T-helper 2 cell treated with Interferon-gamma antibody and Interleukin-4, amounts not matched to agents 5 μg/mL and 100 μg/mL, for 36 hours (primary cell): ENCODE measurements at regions not wholly inside any gene's neighbourhood (a gene's known extent, or its start where the extent isn't known, plus 50 kb on each side); places are given as distances from the start of the nearest gene placed in this dataset.
"Not testable (repeated sequence)": the region's sequence is repeated elsewhere in the genome, so short reads cannot be mapped to it uniquely, and the experiment has no call there.

Experiments
- DNase-seq: peaks from one replicate; pipeline ENCODE4 v3.0.0; 2021; ENCODE audit warnings: low spot score
- H3K27ac Mint-ChIP-seq: one replicate; pipeline ENCODE4 v1.8.0; 2021; ENCODE audit warnings: mild to moderate bottlenecking, mixed read lengths
- H3K27me3 Mint-ChIP-seq: one replicate; pipeline ENCODE4 v1.8.0; 2021; ENCODE audit warnings: low read depth, mixed read lengths
- H3K36me3 Mint-ChIP-seq: one replicate; pipeline ENCODE4 v1.8.0; 2021; ENCODE audit warnings: low read depth, mixed read lengths
- H3K4me1 Mint-ChIP-seq: one replicate; pipeline ENCODE4 v1.8.0; 2021; ENCODE audit warnings: low read depth, mixed read lengths
- H3K4me3 Mint-ChIP-seq: one replicate; pipeline ENCODE4 v1.8.0; 2022; ENCODE audit warnings: mild to moderate bottlenecking, moderate library complexity, mixed read lengths
- H3K9me3 Mint-ChIP-seq: one replicate; pipeline ENCODE4 v1.8.0; 2021; ENCODE audit warnings: mixed read lengths

- no peaks in the 10 kb centered on the region for H3K4me1 Mint-ChIP-seq
- H3K27me3 Mint-ChIP-seq: no peaks in the 10 kb centered on the region
- H3K36me3 Mint-ChIP-seq: no peaks in the 10 kb centered on the region
- H3K27ac Mint-ChIP-seq: no peak overlapping the region
- H3K9me3 Mint-ChIP-seq: peaks cover 3% of the 10 kb centered on the region
- H3K4me3 Mint-ChIP-seq: no peak overlapping the region
- no peak for DNase-seq
Measured at GRCh38 chr10:21036757-21037156, 139.6 kb upstream of the NEBL start.

DNA sequence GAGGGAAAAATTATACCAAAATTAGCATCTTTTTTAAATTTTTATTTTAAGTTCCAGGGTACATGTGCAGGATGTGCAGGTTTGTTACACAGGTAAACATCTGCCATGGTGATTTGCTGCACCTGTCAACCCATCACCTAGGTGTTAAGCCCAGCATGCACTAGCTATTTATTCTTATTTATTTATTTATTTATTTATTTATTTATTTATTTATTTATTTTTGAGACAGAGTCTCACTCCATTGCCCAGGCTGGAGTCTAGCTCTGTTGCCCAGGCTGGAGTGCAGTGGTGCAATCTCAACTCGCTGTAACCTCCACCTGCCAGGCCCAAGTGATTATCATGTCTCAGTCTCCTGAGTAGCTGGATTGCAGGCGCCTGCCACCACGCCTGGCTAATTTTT is 137.7 kb upstream of the NEBL start:
- not testable (repeated sequence) for H3K9me3 Mint-ChIP-seq, H3K27ac Mint-ChIP-seq, H3K36me3 Mint-ChIP-seq, H3K27me3 Mint-ChIP-seq, H3K4me1 Mint-ChIP-seq, H3K4me3 Mint-ChIP-seq, DNase-seq

- DNase-seq: no peak
- Mint-ChIP-seq H3K9me3 (peaks cover 4% of the 10 kb centered on the region), H3K4me3 (no peak overlapping the region), H3K27me3 (no peaks in the 10 kb centered on the region), H3K27ac (no peak overlapping the region), H3K4me1 (no peaks in the 10 kb centered on the region), H3K36me3 (no peaks in the 10 kb centered on the region)
Measured at GRCh38 chr10:21034241-21034640, 137.1 kb upstream of the NEBL start.

GRCh38 chr10:21032587-21033319 is 135.6 kb upstream of the NEBL start:
- Mint-ChIP-seq H3K4me1 (no peaks in the 10 kb centered on the region), H3K36me3 (no peaks in the 10 kb centered on the region), H3K4me3 (no peak overlapping the region), H3K27ac (no peak overlapping the region), H3K27me3 (no peaks in the 10 kb centered on the region), H3K9me3 (peaks cover 4% of the 10 kb centered on the region)
- no peak for DNase-seq

DNA sequence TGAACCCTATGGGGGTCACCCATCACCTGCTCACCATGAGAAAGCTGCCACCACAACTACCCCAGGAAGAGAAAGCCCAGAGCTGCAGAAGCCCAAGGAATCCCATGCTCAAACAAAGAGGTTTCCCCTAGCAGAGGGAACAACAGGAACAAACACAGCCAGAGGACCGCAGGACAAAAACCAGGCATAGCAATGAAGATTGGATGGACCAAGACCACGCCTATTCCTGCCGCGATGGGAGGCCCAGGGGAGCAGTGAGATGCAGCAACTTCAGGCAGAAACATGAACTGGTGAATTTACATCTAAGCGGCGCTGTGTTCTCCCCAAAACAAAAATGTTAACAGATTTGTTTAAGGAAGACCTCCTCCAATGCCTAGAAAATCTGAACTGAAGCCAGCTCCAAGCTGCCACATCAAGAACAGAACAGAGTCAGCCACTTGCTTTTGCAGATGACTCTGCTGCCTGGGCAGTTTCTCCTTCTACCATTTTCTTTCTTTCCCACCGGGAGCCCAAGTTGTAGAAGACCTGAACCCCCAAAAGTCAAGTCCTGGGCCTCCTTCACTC is 134.2 kb upstream of the NEBL start:
- Mint-ChIP-seq H3K36me3 (no peaks in the 10 kb centered on the region), H3K4me1 (no peaks in the 10 kb centered on the region), H3K27me3 (no peaks in the 10 kb centered on the region), H3K4me3 (no peak overlapping the region), H3K9me3 (peaks cover 4% of the 10 kb centered on the region), H3K27ac (no peak overlapping the region)
- DNase-seq: no peak

DNA sequence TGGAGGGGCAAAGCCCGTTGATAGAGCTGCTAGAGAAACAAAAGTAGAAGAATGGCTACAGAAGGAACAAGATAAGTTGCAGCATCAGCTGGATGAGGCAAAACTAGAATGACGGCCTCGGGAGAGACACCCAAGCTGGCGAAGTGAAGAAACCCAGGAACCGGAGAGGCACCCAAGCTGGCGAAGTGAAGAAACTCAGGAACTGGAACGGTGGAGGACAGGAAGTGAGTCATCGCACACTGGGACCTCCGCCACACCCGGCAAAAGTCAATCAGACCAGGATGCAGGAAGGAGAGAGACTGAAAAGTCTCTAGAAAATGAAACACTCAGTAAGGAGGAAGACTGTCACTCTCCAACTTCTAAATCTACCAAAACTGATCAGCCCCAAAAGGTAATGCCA is 133.0 kb upstream of the NEBL start:
- Mint-ChIP-seq H3K36me3 (no peaks in the 10 kb centered on the region), H3K27ac (no peak overlapping the region), H3K27me3 (no peaks in the 10 kb centered on the region), H3K9me3 (peaks cover 4% of the 10 kb centered on the region), H3K4me3 (no peak overlapping the region), H3K4me1 (no peaks in the 10 kb centered on the region)
- no peak for DNase-seq

GRCh38 chr10:21022821-21023220 is 125.7 kb upstream of the NEBL start:
- H3K27me3 Mint-ChIP-seq: no peaks in the 10 kb centered on the region
- peaks cover 5% of the 10 kb centered on the region for H3K9me3 Mint-ChIP-seq
- DNase-seq: no peak
- H3K36me3 Mint-ChIP-seq: no peaks in the 10 kb centered on the region
- H3K4me1 Mint-ChIP-seq: no peaks in the 10 kb centered on the region
- H3K4me3 Mint-ChIP-seq: no peak overlapping the region
- H3K27ac Mint-ChIP-seq: no peak overlapping the region

GRCh38 chr10:21021843-21022594 is 124.9 kb upstream of the NEBL start:
- H3K4me1 Mint-ChIP-seq: no peaks in the 10 kb centered on the region
- no peaks in the 10 kb centered on the region for H3K27me3 Mint-ChIP-seq
- no peaks in the 10 kb centered on the region for H3K36me3 Mint-ChIP-seq
- H3K9me3 Mint-ChIP-seq: peaks cover 5% of the 10 kb centered on the region
- no peak overlapping the region for H3K27ac Mint-ChIP-seq
- H3K4me3 Mint-ChIP-seq: no peak overlapping the region
- no peak for DNase-seq

GRCh38 chr10:21021231-21021630 is 124.1 kb upstream of the NEBL start:
- Mint-ChIP-seq H3K4me3 (no peak overlapping the region), H3K27me3 (no peaks in the 10 kb centered on the region), H3K36me3 (no peaks in the 10 kb centered on the region), H3K9me3 (peaks cover 5% of the 10 kb centered on the region), H3K27ac (no peak overlapping the region), H3K4me1 (no peaks in the 10 kb centered on the region)
- no peak for DNase-seq

DNA sequence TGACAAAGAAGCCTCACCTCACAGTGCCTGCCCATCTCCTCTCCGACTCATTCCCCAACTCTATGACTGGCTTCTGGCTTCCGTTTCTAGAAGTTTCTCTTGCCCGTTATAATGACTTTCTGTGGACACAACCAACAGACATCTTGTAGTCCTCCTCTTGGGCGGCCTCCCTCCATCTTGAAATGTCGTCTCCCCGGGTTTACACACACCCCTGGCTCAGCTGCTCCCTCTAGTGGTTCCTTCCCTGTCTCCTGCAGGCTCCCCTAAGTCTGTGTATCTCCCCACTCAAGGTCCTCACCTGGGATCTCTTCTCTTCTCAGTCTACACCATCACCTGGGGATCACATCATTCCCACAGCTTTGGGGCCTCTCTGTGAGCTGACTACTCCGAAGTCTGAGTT is 123.4 kb upstream of the NEBL start:
- peaks cover 5% of the 10 kb centered on the region for H3K9me3 Mint-ChIP-seq
- DNase-seq: no peak

DNA sequence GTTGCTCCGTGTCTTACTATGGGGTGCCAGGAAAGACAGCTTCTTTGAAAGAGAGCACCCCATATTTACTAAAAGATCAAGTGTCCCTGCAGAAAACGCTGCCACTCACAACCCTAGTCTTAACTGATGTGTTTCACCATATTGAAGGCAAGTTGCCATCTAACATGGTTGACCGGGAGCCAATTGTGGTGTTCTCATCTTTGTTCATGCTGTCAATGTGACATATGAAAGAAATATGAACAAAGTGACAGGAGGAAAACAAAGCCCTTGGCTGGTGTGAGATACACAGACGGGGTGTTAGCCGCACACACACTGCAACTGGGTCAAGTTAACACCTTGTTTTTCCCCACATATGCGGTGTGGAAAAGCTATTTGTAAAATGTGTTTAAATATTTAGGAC is 122.3 kb upstream of the NEBL start:
- H3K36me3 Mint-ChIP-seq: no peaks in the 10 kb centered on the region
- no peaks in the 10 kb centered on the region for H3K27me3 Mint-ChIP-seq
- H3K4me1 Mint-ChIP-seq: no peaks in the 10 kb centered on the region
- H3K4me3 Mint-ChIP-seq: no peak overlapping the region
- DNase-seq: no peak
- H3K27ac Mint-ChIP-seq: no peak overlapping the region
- peaks cover 5% of the 10 kb centered on the region for H3K9me3 Mint-ChIP-seq

More for the DNA sequence above, 123.4 kb upstream of the NEBL start:
- Mint-ChIP-seq H3K4me1 (no peaks in the 10 kb centered on the region), H3K27ac (no peak overlapping the region), H3K27me3 (no peaks in the 10 kb centered on the region), H3K36me3 (no peaks in the 10 kb centered on the region), H3K4me3 (no peak overlapping the region)

DNA sequence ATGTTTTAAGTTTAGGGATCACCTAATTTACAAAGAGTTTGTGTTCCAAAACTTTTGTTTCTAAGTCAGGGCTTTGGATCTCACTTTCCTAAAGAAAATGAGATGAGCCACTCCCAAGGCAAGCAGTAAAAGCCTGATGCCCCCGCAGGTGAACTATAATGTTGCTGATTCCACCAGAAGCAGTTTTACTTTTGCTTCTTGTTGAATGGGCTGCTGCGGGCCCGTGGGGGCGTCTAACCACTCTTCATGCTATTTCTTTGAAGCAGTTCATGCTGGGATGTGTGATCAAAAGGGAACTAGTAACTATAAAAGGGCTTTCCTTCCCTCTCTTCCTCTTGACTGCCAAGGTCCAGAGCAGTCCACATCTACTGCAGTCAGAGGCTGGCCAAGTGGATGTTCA is 118.7 kb upstream of the NEBL start:
- no peak for DNase-seq
- peaks cover 5% of the 10 kb centered on the region for H3K9me3 Mint-ChIP-seq
- no peaks in the 10 kb centered on the region for H3K4me1 Mint-ChIP-seq
- no peaks in the 10 kb centered on the region for H3K27me3 Mint-ChIP-seq
- no peak overlapping the region for H3K27ac Mint-ChIP-seq
- H3K4me3 Mint-ChIP-seq: no peak overlapping the region
- H3K36me3 Mint-ChIP-seq: no peaks in the 10 kb centered on the region

GRCh38 chr10:21014141-21014540 is 117.0 kb upstream of the NEBL start:
- no peak overlapping the region for H3K4me3 Mint-ChIP-seq
- H3K27ac Mint-ChIP-seq: no peak overlapping the region
- no peak for DNase-seq
- no peaks in the 10 kb centered on the region for H3K4me1 Mint-ChIP-seq
- H3K9me3 Mint-ChIP-seq: no peaks in the 10 kb centered on the region
- H3K27me3 Mint-ChIP-seq: no peaks in the 10 kb centered on the region
- no peaks in the 10 kb centered on the region for H3K36me3 Mint-ChIP-seq

DNA sequence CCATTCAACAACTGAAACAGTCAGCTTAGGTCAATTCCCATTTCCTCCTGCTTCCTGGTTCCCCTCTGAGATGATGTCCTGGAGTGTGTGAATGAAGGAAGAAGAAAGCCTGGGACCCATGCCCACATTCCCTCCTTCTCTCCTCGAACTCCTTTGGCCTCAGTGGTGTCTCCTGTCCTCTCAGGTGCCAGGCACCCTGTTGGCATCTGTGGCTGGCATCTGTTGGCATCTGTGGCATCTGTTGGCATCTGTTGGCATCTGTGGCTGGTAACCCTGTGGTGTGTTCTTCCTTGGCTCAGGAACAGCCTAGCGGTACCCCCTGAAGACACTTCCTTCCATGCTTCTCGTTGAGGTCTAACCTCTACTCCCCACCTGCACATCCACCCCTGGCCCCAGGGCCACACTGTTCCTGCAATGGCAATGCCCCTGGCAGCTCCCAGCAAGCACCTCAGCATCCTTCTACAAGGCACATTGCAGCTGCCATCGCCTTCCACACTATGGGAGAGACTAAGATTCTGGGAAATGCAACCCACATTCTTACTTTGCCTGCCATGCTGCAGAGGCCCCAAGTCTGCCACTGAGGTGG is 114.4 kb upstream of the NEBL start:
- H3K9me3 Mint-ChIP-seq: no peaks in the 10 kb centered on the region
- DNase-seq: no peak
- no peak overlapping the region for H3K4me3 Mint-ChIP-seq
- no peak overlapping the region for H3K27ac Mint-ChIP-seq
- H3K36me3 Mint-ChIP-seq: no peaks in the 10 kb centered on the region
- no peaks in the 10 kb centered on the region for H3K27me3 Mint-ChIP-seq
- no peaks in the 10 kb centered on the region for H3K4me1 Mint-ChIP-seq
